BJ (cell line): ENCODE measurements at regions not wholly inside any gene's neighbourhood (a gene's known extent, or its start where the extent isn't known, plus 50 kb on each side); places are given as distances from the start of the nearest gene placed in this dataset.

Experiments used
- CTCF ChIA-PET: fragments of 350-600 bp; formaldehyde crosslinking; extraction: SDS; loops from one replicate; lab custom pipeline; 2021; ENCODE audit warnings: antibody characterized with exemption, inconsistent platforms; lab: Yijun Ruan, JAX
- POLR2A ChIA-PET: fragments of 300-600 bp; sonication (Branson Sonifier 250); formaldehyde crosslinking; extraction: SDS; loops from one replicate; lab custom pipeline; 2021; ENCODE audit warnings: antibody characterized with exemption; lab: Charles Lee
- DNase-seq: peaks from one replicate; pipeline ENCODE4 v3.0.0-alpha.2; 2011; ENCODE audit warnings: low read depth
- H3K27me3 ChIP-seq: 2 replicates; pipeline ENCODE4 v1.6.0; 2011; ENCODE audit warnings: low read length; ENCODE audit not compliant: control insufficient read depth, insufficient read depth
- H3K36me3 ChIP-seq: 2 replicates; pipeline ENCODE4 v1.5.1; 2011; ENCODE audit warnings: low read length; ENCODE audit not compliant: control insufficient read depth, insufficient read depth
- H3K4me3 ChIP-seq: 2 replicates; pipeline ENCODE4 v1.5.1; 2011; ENCODE audit warnings: low read depth, mild to moderate bottlenecking, control low read depth, low read length
- CTCF ChIP-seq: IDR thresholded peaks from 2 replicates; pipeline ENCODE4 v1.5.1; 2011; ENCODE audit warnings: low read depth, mild to moderate bottlenecking, control low read depth, inconsistent platforms, low read length, moderate library complexity; ENCODE audit not compliant: insufficient read depth

- ChIA-PET POLR2A (no interaction called here), CTCF (no interaction called here)
- Histone ChIP-seq H3K27me3 (no peaks in the 10 kb centered on the region), H3K4me3 (no peak overlapping the region), H3K36me3 (no peaks in the 10 kb centered on the region)
- DNase-seq, result no peak
- TF ChIP-seq CTCF, result no peak
Measured at GRCh38 chrX:137746289-137746688, 180.4 kb downstream of the ZIC3 start.

- H3K4me3 ChIP-seq, result no peak overlapping the region
Measured at GRCh38 chrX:137747244-137748043, 181.5 kb downstream of the ZIC3 start.

GRCh38 chrX:137748827-137749226, 182.9 kb downstream of the ZIC3 start:
- H3K36me3 ChIP-seq, result no peaks in the 10 kb centered on the region
- POLR2A ChIA-PET, result no interaction called here
- H3K4me3 ChIP-seq, result no peak overlapping the region
- TF ChIP-seq CTCF, result no peak
- no peaks in the 10 kb centered on the region for H3K27me3 ChIP-seq
- no peak for DNase-seq
- CTCF ChIA-PET, result no interaction called here

More at GRCh38 chrX:137747244-137748043, 181.5 kb downstream of the ZIC3 start:
- no peak for DNase-seq
- CTCF ChIA-PET, result interaction anchor here (0.7 kb wide), 1 partner anchor 162 kb away, joined by 3 read pairs; no protein-coding TSS in a partner anchor
- H3K27me3 ChIP-seq, result no peaks in the 10 kb centered on the region
- POLR2A ChIA-PET, result no interaction called here
- no peak for TF ChIP-seq CTCF
- no peaks in the 10 kb centered on the region for H3K36me3 ChIP-seq

- ChIA-PET POLR2A (no interaction called here), CTCF (no interaction called here)
- DNase-seq, result no peak
- no peaks in the 10 kb centered on the region for H3K27me3 ChIP-seq
- TF ChIP-seq CTCF, result no peak
- no peaks in the 10 kb centered on the region for H3K36me3 ChIP-seq
- no peak overlapping the region for H3K4me3 ChIP-seq
Measured at GRCh38 chrX:137749246-137749645, 183.3 kb downstream of the ZIC3 start.

- POLR2A ChIA-PET, result no interaction called here
- Histone ChIP-seq H3K36me3 (no peaks in the 10 kb centered on the region), H3K4me3 (no peak overlapping the region), H3K27me3 (no peaks in the 10 kb centered on the region)
- TF ChIP-seq CTCF, result no peak
- no peak for DNase-seq
- CTCF ChIA-PET, result no interaction called here
Measured at GRCh38 chrX:137771537-137771936, 205.6 kb downstream of the ZIC3 start.
